ENCODE measurements at regions not wholly inside any gene's neighbourhood (a gene's known extent, or its start where the extent isn't known, plus 50 kb on each side); places are given as distances from the start of the nearest gene placed in this dataset.

DNA sequence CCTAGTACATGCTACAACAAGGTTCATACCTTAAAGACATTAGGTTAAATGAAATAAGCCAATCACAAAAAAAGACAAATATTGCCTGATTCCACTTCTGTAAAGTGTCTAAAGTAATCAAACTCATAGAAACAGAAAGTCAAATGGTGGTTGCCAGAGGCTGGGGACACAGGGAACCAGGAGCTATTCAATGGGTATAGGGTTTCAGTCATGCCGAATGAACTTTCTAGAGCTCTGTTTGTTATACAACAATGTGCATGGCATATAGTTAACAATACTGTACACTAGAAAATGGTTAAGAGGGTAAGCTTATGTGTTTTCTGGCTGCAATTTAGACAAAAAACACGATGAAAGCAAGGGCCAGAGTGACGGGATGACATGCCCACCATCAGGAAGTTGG, 70.8 kb upstream of the EGFLAM start:
- Histone ChIP-seq H3K27ac (ENCODE audit: low read depth) (no peak overlapping the region), H2AFZ (no peak overlapping the region), H3K4me2 (no peak overlapping the region), H4K20me1 (replicated peaks; ENCODE audit: insufficient read depth) (no peaks in the 10 kb centered on the region), H3K79me2 (replicated peaks; ENCODE audit: insufficient read depth) (no peaks in the 10 kb centered on the region), H3K36me3 (ENCODE audit: insufficient read depth) (no peaks in the 10 kb centered on the region), H3K9me2 (ENCODE audit: insufficient read depth) (no peaks in the 10 kb centered on the region), H3K4me1 (ENCODE audit: insufficient read depth) (no peaks in the 10 kb centered on the region), H3F3A (replicated peaks; ENCODE audit: low read depth) (no peaks in the 10 kb centered on the region), H3K27me3 (ENCODE audit: insufficient read depth) (no peaks in the 10 kb centered on the region), H3K4me3 (no peak overlapping the region)
- H3K27ac Mint-ChIP-seq, result no peak overlapping the region
- no peak for DNase-seq (ENCODE audit: low spot score)
- TF ChIP-seq, protein P1, sequence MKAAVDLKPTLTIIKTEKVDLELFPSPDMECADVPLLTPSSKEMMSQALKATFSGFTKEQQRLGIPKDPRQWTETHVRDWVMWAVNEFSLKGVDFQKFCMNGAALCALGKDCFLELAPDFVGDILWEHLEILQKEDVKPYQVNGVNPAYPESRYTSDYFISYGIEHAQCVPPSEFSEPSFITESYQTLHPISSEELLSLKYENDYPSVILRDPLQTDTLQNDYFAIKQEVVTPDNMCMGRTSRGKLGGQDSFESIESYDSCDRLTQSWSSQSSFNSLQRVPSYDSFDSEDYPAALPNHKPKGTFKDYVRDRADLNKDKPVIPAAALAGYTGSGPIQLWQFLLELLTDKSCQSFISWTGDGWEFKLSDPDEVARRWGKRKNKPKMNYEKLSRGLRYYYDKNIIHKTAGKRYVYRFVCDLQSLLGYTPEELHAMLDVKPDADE (IDR thresholded peaks at IDR 0.05), result no peak
- H3K4me3 Mint-ChIP-seq, result no peak overlapping the region
- no peaks in the 10 kb centered on the region; the same call in 2 of the 3 replicates for H3K36me3 Mint-ChIP-seq (ENCODE audit: low read depth)
- peaks cover 11% of the 10 kb centered on the region for H3K4me1 Mint-ChIP-seq
- H3K27me3 Mint-ChIP-seq (ENCODE audit: insufficient read depth, low read depth, poor library complexity), result peaks cover 4% of the 10 kb centered on the region
- peaks cover 3% of the 10 kb centered on the region; the same call in 1 of the 3 replicates for H3K9me3 Mint-ChIP-seq
- no peak for ATAC-seq

DNA sequence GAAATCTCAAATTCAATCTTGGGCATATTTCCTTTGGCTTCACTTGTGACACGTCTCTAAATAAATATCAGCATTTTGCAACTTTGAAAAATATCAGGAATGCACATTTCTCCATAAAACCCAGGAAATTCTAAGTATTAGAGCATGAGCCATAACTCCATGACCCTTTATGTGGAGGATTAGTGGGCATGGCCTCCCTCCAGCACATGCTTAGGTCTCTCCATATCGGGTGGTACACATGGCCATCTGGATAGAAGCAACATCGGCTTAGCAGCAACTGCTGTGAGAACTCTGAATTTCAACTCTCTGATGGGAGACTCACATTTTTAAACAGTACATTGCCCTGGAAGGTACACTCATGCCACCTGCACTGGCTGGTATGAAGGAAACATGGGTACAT, 73.7 kb upstream of the EGFLAM start:
- Mint-ChIP-seq H3K4me1 (peaks cover 9% of the 10 kb centered on the region; the same call in 2 of the 3 replicates), H3K4me3 (no peak overlapping the region), H3K36me3 (ENCODE audit: low read depth) (no peaks in the 10 kb centered on the region), H3K27ac (no peak overlapping the region), H3K27me3 (ENCODE audit: insufficient read depth, low read depth, poor library complexity) (no peaks in the 10 kb centered on the region), H3K9me3 (no peaks in the 10 kb centered on the region)
- Histone ChIP-seq H3K36me3 (ENCODE audit: insufficient read depth) (no peaks in the 10 kb centered on the region), H2AFZ (no peak overlapping the region; the same call in 1 of the 2 replicates), H3K4me3 (no peak overlapping the region), H3K27ac (ENCODE audit: low read depth) (no peak overlapping the region), H3F3A (replicated peaks; ENCODE audit: low read depth) (no peaks in the 10 kb centered on the region), H3K9me2 (ENCODE audit: insufficient read depth) (no peaks in the 10 kb centered on the region), H3K4me2 (no peak overlapping the region), H3K79me2 (replicated peaks; ENCODE audit: insufficient read depth) (no peaks in the 10 kb centered on the region), H3K27me3 (ENCODE audit: insufficient read depth) (no peaks in the 10 kb centered on the region), H4K20me1 (replicated peaks; ENCODE audit: insufficient read depth) (no peaks in the 10 kb centered on the region), H3K4me1 (ENCODE audit: insufficient read depth) (peaks cover 3% of the 10 kb centered on the region; the same call in 1 of the 2 replicates)
- no peak for ATAC-seq
- DNase-seq (ENCODE audit: low spot score), result no peak
- TF ChIP-seq POLR2AphosphoS5 (IDR thresholded peaks at IDR 0.05; ENCODE audit: low read depth), result no peak
- TF ChIP-seq, protein P2, sequence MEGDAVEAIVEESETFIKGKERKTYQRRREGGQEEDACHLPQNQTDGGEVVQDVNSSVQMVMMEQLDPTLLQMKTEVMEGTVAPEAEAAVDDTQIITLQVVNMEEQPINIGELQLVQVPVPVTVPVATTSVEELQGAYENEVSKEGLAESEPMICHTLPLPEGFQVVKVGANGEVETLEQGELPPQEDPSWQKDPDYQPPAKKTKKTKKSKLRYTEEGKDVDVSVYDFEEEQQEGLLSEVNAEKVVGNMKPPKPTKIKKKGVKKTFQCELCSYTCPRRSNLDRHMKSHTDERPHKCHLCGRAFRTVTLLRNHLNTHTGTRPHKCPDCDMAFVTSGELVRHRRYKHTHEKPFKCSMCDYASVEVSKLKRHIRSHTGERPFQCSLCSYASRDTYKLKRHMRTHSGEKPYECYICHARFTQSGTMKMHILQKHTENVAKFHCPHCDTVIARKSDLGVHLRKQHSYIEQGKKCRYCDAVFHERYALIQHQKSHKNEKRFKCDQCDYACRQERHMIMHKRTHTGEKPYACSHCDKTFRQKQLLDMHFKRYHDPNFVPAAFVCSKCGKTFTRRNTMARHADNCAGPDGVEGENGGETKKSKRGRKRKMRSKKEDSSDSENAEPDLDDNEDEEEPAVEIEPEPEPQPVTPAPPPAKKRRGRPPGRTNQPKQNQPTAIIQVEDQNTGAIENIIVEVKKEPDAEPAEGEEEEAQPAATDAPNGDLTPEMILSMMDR (conservative IDR thresholded peaks at IDR 0.05; ENCODE audit: low read depth in 2 of 2), result no peak
- no peak for TF ChIP-seq EZH2 (IDR thresholded peaks at IDR 0.05; ENCODE audit: low read depth, unreplicated experiment)
- TF ChIP-seq, protein P3, sequence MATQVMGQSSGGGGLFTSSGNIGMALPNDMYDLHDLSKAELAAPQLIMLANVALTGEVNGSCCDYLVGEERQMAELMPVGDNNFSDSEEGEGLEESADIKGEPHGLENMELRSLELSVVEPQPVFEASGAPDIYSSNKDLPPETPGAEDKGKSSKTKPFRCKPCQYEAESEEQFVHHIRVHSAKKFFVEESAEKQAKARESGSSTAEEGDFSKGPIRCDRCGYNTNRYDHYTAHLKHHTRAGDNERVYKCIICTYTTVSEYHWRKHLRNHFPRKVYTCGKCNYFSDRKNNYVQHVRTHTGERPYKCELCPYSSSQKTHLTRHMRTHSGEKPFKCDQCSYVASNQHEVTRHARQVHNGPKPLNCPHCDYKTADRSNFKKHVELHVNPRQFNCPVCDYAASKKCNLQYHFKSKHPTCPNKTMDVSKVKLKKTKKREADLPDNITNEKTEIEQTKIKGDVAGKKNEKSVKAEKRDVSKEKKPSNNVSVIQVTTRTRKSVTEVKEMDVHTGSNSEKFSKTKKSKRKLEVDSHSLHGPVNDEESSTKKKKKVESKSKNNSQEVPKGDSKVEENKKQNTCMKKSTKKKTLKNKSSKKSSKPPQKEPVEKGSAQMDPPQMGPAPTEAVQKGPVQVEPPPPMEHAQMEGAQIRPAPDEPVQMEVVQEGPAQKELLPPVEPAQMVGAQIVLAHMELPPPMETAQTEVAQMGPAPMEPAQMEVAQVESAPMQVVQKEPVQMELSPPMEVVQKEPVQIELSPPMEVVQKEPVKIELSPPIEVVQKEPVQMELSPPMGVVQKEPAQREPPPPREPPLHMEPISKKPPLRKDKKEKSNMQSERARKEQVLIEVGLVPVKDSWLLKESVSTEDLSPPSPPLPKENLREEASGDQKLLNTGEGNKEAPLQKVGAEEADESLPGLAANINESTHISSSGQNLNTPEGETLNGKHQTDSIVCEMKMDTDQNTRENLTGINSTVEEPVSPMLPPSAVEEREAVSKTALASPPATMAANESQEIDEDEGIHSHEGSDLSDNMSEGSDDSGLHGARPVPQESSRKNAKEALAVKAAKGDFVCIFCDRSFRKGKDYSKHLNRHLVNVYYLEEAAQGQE (IDR thresholded peaks at IDR 0.05; ENCODE audit: unreplicated experiment), result no peak
- no peak for TF ChIP-seq STAT1 (IDR thresholded peaks at IDR 0.05; ENCODE audit: unreplicated experiment)
